ENCODE measurements at regions not wholly inside any gene's neighbourhood (a gene's known extent, or its start where the extent isn't known, plus 50 kb on each side); places are given as distances from the start of the nearest gene placed in this dataset.

DNA sequence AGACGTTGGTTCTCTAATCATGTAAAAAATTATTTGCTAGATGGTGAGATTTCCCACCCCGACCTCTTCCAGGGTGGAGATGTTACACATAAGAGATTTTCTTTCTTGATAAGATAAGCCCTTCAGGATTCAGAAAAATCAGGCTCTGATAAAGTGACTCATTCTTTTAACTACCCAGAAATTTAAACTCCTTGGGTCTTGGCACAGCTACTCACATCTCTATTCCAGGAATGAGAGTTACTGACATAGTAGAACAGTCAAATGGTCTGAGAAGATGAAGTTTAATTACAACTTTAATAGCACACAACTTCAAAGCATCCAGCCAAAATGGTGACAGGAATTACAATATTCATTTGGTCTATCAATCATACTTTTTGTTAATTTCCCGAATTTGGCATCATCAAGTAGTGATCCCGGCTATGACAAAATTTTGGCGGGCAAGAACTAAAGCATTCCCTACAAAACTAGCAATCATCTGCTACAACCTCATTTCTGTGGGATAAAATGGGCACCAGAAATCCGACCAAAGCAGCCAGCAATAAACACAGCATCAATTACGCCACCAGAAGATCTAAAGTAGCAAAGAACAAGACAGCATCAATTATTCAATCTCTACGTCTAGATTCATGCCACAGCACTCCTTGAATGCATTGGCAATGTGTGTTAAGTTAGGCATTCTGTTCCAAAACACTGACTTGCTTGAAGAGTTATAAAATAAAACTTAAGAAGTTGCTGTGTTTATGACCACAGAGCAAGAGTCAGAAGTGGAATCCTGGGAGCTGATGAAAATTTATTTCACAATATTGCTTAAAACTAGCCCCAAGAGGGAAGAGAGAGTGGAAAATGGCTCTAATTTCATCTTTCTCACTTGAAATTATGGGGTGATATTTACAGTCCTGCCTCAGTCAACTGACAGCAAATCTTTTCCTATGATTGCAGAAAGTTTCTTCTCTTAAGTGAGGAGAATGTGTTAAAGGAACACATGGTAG, 565.7 kb upstream of the ANKRD30A start:
- TF ChIP-seq, protein P1, sequence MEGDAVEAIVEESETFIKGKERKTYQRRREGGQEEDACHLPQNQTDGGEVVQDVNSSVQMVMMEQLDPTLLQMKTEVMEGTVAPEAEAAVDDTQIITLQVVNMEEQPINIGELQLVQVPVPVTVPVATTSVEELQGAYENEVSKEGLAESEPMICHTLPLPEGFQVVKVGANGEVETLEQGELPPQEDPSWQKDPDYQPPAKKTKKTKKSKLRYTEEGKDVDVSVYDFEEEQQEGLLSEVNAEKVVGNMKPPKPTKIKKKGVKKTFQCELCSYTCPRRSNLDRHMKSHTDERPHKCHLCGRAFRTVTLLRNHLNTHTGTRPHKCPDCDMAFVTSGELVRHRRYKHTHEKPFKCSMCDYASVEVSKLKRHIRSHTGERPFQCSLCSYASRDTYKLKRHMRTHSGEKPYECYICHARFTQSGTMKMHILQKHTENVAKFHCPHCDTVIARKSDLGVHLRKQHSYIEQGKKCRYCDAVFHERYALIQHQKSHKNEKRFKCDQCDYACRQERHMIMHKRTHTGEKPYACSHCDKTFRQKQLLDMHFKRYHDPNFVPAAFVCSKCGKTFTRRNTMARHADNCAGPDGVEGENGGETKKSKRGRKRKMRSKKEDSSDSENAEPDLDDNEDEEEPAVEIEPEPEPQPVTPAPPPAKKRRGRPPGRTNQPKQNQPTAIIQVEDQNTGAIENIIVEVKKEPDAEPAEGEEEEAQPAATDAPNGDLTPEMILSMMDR (IDR thresholded peaks at IDR 0.05) = no peak
- TF ChIP-seq POLR2A (IDR thresholded peaks at IDR 0.05) = no peak
